Spleen (tissue), 7 donors: ENCODE measurements at regions not wholly inside any gene's neighbourhood (a gene's known extent, or its start where the extent isn't known, plus 50 kb on each side); places are given as distances from the start of the nearest gene placed in this dataset.

Source experiments
- CTCF ChIP-seq, 11 experiments: fragments of 200-600 bp in 7 of 11; fragments of 450-650 bp in 4 of 11; sonication (generic) in 4 of 11; IDR thresholded peaks in 8 of 11; conservative IDR thresholded peaks in 3 of 11; 1 replicate in 7 of 11; 2 replicates in 4 of 11; pipeline versions ENCODE4 v1.4.0 to v1.8.0; 2016 to 2021; ENCODE audit warnings: antibody characterized with exemption in 11 of 11, inconsistent platforms in 4 of 11, mild to moderate bottlenecking in 1 of 11
- POLR2A ChIP-seq, 3 donors: fragments of 450-650 bp; IDR thresholded peaks; one replicate each; pipeline ENCODE4 v1.5.1; 2017; ENCODE audit warnings: antibody characterized with exemption in 3 of 3, mild to moderate bottlenecking in 1 of 3
- POLR2AphosphoS5 ChIP-seq, 3 donors: sonication (generic); formaldehyde crosslinking; IDR thresholded peaks; one replicate each; pipeline ENCODE4 v1.5.1; 2017; ENCODE audit warnings: antibody characterized with exemption in 3 of 3
- donor health status: DM: no; HTN: no; CAD: no; lungs with moderate emphysema.
- donor health status: DM: no; HTN: no; CAD: no.
- donor health status: DM: no; HTN: no; CAD: no.

GRCh38 chr11:112889446-112889845 is 71.8 kb upstream of the NCAM1 start:
- TF ChIP-seq CTCF (IDR thresholded peaks at IDR 0.05 in 8 of 11, conservative IDR thresholded peaks at IDR 0.05 in 3 of 11) (no peak), POLR2A (IDR thresholded peaks at IDR 0.05) (no peak), POLR2AphosphoS5 (IDR thresholded peaks at IDR 0.05) (no peak)
